SK-MEL-5 (cell line): ENCODE measurements at regions not wholly inside any gene's neighbourhood (a gene's known extent, or its start where the extent isn't known, plus 50 kb on each side); places are given as distances from the start of the nearest gene placed in this dataset.
A peak's percentile ranks its signal among the peaks of the same experiment; 100 is the strongest.

Source experiments
- DNase-seq: peaks from one replicate; pipeline ENCODE4 v3.0.0-alpha.2; 2016; ENCODE audit warnings: low read depth, low spot score
- in situ Hi-C: cut with HindIII; loops from 2 replicates; pipeline ENCODE4 v1.10.0; 2016; ENCODE audit warnings: low sequenced_read_pairs, high pct_unique_total_duplicates, low pct_unique_long_range_greater_than_20kb

GRCh38 chr12:87849074-87849473 lies 180.1 kb downstream of the C12orf50 start:
- in situ Hi-C loops: no loop called here
- DNase-seq: no peak

- in situ Hi-C loops: no loop called here
- peak; percentile 77 for DNase-seq
Observed at GRCh38 chr12:87848248-87848868, 180.8 kb downstream of the C12orf50 start.

- in situ Hi-C loops: no loop called here
Observed at GRCh38 chr12:87847147-87847546, 182.1 kb downstream of the C12orf50 start.

GRCh38 chr12:87846045-87846444 lies 183.2 kb downstream of the C12orf50 start:
- in situ Hi-C loops: no loop called here
- DNase-seq: no peak

More at GRCh38 chr12:87847147-87847546, 182.1 kb downstream of the C12orf50 start:
- DNase-seq: no peak

DNA sequence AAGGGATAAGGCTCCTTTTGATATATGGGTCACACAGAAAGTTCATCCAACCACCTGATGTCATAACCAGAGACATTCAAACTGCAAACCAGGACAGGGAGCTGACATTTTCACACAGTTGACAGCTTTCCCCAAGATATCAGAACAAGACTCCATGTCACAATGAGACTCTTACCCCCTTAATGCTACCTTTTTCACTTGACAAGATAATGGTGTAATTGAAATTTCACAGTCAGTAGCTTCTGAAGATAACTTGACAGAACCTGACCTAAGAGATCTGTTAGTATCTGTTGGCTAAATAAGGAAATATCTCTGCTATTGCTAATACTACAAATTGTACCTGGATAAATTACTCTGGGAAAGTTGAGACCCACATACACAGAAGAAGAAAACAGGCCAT lies 187.3 kb downstream of the C12orf50 start:
- in situ Hi-C loops: no loop called here
- DNase-seq: peak; percentile 8

DNA sequence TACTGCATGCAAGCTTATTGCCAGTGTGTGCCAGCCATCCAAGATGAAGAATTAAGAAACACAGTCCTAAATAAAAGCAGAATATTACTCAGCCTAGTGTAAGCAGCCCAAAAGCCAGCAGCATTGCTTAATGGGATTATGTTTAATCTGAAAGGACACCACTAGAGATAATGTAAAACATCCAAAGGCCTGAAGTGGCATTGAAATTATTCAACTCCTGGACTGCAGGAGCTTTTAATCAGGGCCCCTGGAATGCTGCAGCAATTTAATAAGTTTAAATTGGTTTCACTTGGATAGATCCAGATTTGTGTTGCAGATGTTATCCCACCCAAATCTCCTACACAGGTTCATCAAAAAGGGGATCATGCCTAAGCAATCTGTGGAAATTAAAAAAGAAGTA lies 193.0 kb downstream of the C12orf50 start:
- in situ Hi-C loops: no loop called here
- no peak for DNase-seq

DNA sequence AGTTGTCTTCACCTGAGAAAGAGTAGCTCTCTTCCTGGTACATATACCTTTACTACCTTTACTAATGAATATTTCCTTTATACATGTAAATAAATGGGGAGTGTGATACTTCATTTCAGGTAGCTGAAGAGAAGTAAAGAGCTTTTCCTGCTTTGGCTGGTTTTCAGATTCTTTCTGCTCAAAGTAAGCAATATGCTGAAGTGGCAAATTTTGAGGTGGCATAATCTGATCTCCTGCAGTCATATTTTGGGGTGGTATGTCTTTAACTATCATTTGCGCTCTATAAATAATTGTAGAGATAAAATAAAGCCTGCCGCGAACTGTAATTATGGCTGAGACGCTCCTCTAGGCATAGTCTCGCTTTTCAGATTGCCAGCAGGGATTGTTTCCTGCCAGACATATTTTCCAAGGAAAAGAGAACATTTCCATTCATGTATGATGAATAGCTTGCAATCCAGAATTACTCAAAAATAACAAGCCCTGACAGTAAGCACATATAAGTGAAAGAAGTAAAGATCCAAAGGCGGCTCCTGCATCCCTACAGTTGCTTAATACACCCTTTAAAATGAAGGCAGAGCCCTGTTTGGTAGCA lies 200.7 kb downstream of the C12orf50 start:
- no peak for DNase-seq
- in situ Hi-C loops: no loop called here

DNA sequence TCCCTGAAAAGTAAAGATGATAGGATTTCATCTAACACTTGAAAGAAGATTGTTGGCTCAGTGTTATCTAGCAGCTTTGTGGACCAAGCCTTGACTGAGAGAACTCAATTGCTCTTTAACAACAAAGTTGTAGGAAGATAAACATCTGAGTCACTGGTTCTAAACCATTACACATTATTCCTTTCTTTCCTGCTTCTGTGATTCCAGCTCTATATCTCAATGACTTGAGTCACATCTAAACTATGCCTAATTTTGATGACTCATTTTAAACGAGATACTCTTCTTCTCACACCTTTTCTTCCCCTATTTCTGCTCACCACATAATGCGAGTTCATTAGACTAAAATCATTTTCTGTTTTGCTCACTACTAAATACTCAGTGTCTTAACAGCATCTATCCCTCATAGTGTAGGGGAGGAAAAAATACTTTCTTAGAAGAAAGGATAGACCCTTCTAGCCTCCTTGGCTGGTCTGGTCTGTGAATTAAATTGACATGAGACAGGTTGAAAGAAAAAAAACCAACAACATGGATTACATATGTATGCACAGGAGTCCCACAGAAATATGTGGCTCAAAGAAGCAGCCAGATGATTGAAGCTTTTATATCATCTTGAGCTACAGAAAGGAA lies 201.4 kb downstream of the C12orf50 start:
- no peak for DNase-seq
- in situ Hi-C loops: no loop called here

DNA sequence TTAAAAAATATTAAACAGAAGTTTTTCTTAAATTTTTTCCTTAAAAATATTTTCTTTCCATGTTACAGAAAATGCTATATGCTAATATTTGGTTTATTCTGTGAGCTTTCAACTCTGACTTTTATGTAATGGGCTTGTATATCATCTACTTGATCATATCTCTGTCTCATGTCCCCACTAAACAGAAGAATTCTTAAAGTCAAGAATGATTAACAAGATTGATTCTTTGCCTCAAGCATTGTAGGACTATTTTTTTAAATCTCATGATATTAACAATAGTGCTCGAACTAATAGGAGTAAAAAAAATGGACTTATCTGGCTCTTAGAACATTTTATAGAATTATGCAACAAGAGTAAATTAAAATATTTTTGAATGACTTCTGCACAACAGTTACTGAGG lies 206.3 kb downstream of the C12orf50 start:
- DNase-seq: no peak
- in situ Hi-C loops: no loop called here

GRCh38 chr12:87820524-87821202 lies 208.5 kb downstream of the C12orf50 start:
- DNase-seq: no peak
- in situ Hi-C loops: no loop called here

- DNase-seq: no peak
- in situ Hi-C loops: no loop called here
Observed at GRCh38 chr12:87818441-87818840, 210.8 kb downstream of the C12orf50 start.

DNA sequence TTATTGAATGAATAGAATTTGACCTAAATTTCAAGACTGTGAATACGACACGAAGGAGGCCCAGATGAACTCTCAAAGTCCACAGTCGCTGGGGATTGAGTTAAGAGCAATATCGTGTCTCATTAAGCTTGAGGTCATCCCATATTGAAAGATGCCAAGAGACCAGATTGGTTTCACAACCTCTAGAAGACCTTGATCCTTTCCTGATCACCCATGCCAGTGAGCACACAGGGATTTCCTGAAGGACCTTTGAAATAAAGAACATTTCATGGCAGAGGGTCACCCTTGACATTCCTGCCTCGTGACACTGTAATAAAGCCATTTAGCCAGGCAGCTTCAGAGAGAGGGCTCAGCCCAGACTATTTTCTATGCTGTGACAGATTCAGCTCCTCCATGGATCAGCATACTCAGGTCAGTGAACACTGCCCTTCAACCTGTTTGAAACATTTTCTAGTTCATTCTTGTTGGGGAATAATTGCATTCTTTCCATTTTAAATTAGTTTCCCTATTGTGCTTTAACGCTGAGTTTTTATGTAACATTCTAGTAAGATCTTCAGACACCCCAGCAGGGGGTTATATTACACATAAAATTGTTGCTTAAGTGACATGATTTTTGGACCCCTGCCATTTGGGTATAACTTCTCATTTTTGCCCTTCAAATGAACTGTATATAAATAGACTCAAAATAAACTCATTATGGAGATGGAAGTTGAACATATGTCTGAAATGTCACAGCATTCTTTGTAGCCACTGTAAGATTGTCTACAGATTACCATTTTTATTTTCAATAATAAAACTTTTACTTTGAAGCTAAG lies 213.2 kb downstream of the C12orf50 start:
- in situ Hi-C loops: no loop called here
- DNase-seq: no peak

DNA sequence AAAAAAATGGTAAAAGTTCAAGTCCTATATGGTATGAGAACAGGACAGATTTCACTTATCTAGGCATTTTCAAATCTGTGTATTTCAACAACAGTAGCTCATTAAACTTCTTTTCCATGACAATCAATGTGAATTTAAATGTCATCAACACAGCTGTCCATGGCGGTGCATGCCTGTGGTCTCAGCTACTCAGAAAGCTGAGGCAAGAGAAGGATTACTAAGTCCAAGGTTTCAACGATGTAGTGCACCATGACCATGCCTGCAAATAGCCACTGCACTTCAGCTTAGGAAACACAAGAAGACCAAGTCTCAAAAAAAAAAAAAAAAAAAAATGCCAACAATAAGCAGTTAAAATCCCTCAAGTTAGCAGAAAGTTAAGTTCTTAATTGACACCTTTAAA lies 214.6 kb downstream of the C12orf50 start:
- DNase-seq: no peak
- in situ Hi-C loops: no loop called here

GRCh38 chr12:87813476-87814234 lies 215.5 kb downstream of the C12orf50 start:
- in situ Hi-C loops: no loop called here
- DNase-seq: no peak

- no peak for DNase-seq
- in situ Hi-C loops: no loop called here
Observed at GRCh38 chr12:87812681-87813080, 216.5 kb downstream of the C12orf50 start.

DNA sequence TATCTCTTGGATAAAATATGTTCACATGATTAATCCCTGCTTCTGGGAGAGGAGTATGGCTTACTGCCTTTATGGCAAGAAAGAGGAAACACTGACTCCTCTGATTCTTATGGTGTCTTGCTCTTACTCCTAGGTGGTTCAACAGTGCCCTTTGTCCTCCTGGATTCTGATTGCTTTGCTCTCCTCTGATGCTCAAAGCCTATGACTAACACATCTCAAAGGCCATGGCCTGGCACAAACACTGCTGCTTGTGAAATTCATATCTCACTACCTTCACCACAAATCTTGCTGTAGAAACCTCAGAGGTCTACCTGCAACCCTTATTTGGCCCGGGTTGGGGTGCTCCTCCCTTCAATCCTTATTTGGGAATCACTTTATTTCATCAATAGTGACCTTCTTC lies 217.2 kb downstream of the C12orf50 start:
- DNase-seq: no peak
- in situ Hi-C loops: no loop called here

DNA sequence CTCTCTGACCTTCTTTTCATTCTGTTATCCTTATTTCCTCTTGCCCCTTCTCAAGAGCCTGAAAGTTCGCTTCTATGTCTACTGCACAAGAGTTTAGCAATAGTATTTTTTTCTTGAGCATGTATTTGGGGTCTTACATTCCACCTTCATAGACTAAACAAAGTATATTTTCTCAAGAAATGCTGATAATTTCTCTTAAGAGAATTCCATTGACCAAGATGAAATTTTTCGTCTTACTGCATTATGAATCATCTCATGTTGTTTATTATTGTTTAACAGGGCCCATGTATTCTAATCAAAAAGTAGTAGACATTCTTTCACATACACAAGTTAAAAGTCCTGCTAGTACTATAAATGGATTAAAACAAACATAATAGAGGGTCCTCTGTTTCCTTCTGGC lies 219.3 kb downstream of the C12orf50 start:
- in situ Hi-C loops: no loop called here
- no peak for DNase-seq
